HG03457 (cell line): ENCODE measurements at regions not wholly inside any gene's neighbourhood (a gene's known extent, or its start where the extent isn't known, plus 50 kb on each side); places are given as distances from the start of the nearest gene placed in this dataset.

Experiments
- ATAC-seq: cut with Tn5 transposase; IDR thresholded peaks from one replicate; pipeline ENCODE4 v1.9.1; 2021; ENCODE audit warnings: moderate number of reproducible peaks; ENCODE audit not compliant: unreplicated experiment

DNA sequence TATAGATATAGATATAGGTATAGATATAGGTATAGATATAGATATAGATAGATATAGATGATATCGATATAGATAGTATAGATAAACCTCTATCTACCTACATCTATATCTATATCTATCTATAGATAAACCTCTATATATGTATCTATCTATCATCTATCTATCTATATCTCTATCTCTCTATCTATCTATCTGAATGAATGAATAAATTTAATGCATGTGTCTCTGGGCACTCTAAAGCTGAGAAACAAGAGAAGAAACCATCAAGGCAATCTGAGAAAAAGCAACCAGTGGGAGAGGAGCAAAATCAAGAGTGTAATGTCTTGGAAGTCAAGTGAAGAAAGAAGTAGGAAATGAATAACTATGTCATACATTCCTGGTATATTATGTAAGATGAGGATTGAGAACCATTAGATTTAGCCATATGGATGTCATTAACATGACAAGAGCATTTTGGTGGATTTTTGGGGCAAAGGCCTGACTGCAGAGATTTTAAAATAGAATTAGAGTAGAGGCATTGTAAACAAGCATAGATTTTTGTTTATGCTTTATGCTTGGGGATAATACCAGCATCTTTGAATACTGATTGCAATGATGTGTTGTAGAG is 1262.7 kb upstream of the MIR17HG start:
- ATAC-seq, result no peak

DNA sequence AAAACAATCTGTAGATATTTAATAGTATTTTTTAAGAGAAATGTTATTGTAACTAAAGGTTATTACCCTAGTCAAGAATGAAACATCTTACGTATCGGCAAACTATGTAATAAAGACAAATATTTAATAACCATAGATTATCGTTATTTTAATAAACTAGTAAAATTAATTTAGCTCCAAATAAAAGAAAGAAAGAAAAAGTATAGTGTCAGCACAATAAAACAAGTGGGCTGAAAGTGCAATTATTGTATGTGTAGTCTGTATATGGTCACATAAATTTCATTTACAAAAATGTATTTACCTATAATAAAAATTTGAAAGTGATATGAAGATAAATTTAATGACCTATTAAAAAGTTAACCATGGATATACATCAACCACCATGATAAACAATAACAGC is 1258.4 kb upstream of the MIR17HG start:
- no peak for ATAC-seq

DNA sequence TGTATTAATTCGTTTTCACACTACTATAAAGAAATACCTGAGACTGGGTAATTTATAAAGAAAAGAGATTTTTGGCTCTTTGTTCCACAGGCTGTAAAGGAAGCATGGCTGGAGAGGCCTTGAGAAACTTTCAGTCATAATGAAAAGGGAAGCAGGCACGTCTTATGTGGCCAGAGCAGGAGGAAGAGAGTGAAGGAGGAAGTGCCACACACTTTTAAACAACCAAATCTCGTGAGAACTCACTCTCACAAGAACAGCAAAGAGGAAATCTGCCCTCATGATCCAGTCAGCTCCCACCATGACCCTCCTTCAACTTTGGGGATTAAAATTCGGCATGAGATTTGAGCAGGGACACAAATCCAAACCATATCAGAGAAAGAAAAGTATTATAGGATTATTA is 1255.9 kb upstream of the MIR17HG start:
- no peak for ATAC-seq

DNA sequence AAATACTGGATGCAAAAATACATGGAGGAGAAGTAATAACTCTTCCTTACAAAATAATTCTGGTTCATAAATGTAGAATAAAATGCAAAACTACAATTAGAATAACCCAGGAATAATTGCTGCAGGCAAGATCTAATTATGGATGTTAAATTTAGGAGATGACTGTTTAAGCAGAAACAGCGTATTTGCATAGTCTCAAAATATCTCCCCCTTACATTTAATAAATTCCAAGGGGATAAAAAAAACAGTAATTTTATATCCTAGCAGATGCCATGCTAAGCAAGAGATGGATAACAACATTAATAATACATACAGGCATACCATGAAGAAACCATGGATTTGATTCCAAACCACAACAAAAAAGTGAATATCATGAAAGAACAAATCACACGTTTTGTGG is 1253.1 kb upstream of the MIR17HG start:
- no peak for ATAC-seq

DNA sequence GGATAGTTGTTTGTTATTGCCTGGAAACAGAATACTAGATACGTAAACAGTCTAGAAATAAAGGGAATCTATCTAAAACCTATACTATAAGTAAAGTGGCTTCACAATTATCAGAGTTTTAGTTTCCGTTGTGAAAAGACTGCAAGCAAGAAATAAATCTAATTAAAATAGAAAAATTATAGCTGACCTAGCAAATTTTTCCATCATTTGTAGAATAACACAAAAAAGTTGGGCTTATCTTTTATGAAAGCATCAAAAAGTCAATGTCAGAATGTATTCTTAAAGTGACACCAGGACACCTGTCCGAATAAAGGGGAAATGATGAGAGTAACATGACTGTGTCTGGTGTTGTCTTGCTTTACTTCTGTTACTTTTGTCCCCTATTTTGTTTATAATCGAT is 1248.9 kb upstream of the MIR17HG start:
- no peak for ATAC-seq

DNA sequence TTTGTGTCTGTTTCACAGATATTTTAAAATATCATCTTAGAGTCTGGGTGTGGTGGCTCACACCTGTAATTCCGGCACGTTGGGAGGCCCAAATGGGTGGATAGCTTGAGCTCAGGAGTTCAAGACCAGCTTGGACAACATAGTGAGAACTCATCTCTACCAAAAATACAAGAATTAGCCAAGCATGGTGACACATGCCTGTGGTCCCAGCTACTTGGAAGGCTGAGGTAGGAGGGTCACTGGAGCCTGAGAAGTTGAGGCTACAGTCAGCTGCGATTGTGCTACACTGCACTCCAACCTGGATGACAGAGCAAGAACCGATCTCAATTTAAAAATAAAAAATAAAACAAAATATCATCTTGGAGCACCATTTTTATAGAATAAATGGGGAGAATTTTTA is 1247.6 kb upstream of the MIR17HG start:
- no peak for ATAC-seq

DNA sequence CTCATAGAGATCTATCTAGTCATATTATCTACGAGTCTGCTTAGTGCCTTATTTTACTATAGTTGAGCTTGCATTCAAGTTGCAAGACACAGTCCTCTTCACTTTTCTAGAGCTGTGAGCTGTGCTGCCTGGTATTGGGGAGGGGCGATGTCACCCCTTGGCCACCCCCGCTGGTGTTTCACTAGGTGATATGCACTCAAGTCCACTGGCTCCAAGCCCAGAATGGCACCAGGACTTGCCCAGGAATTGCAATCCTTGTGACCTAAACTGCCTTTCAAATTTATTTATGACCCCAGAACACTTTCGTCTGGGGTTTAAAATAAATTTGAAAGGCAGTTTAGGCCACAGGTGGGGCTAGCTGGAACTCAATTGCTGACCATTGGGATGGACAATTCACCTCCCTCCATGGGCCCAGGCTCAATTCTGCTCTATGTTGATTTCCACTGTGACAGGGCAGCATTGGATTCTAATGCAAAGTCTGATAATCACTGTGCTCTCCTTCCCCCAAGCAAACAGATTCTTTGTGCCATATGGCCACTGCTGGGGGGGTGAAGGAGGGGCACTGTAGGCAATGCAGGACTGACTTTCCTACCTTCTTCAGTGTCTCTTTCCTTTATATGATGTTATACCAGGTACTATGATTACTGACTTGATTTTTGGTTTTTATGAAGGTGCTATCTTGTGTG is 1244.2 kb upstream of the MIR17HG start:
- ATAC-seq, result no peak

DNA sequence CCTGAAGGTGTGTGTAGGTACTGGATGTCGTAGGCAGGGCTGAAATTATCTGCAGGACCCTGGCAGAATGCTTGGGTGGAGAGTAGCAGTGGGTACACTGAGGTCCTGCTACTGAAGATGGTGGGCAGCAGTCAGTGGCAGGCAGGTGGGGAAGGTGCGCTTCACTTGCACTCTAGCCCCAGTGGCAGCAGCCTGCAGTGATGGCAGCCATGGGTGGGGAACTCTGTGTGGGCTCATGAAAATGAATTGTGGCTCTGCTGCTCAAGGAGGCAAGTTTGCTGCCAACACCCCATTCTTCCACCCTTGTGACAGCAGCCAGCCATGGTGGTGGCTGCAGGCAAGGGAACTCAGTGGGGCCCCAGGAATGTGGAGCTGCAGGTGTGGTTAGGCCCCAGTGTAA is 1242.7 kb upstream of the MIR17HG start:
- ATAC-seq, result no peak

DNA sequence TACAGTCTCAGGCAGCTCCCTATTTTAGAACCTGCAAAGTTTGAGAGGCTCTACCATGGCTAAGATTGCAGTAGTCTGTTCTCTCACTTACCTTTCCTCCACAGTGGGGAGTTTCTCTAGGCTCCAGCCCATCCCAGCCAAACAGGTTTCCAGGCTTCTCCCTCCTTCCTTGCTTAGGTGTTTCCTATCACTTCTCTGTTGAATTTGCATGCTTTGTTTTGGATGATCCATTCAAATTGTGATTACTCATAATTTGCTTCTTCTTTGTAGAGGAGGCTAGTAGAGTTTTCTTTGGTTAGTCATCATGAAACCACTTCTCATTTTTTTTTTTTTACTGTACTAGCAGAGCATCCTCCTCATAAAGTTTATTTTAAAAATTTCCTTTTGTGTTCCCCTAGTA is 1242.2 kb upstream of the MIR17HG start:
- no peak for ATAC-seq

DNA sequence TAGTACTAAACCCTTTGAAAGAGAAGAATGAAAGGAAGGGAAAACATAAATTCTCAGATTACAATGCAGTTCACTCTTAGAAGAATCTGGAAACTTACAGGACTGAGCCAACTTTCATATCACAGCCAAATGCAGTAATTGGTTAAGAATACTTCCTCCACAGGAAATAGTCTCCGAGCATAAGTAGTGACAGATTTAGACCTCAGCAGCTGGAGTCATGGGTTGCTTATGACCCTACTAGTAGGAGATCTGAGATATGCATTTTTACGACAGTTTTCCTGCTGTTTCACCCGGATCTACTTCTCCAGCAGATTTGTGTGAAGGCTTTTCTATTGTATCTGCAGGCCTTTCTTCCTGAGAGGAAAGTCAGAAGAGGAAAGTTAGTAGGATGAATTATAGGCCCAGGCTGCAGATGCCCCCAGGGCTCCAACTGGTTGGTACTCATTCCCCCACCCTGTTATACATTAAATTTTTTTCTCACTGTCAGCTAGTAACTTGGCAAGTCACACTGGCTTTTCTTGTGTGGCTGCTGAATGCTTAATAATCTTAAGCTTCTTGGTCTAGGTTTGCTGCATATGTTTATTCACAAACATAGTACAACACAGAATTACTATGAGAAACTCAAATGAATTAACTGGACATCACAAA is 1241.5 kb upstream of the MIR17HG start:
- no peak for ATAC-seq

DNA sequence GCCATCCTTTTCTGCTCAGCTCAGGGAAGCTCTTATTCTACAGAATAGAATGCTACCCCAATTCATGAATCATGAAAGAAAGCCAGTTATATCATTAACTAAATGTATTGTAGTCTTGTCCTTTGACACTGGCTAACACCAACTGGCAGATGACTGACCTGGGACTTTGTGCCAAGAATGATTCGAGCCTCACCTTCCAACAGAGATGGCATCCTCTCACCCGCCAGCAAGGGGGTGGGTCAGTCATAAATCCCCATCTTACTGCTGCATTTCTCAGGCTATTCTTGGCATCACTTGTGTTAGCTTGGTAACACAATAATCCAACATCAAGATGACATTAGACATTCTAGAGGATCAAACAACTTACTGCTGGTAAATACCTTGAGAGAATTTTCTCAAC is 1239.8 kb upstream of the MIR17HG start:
- no peak for ATAC-seq

DNA sequence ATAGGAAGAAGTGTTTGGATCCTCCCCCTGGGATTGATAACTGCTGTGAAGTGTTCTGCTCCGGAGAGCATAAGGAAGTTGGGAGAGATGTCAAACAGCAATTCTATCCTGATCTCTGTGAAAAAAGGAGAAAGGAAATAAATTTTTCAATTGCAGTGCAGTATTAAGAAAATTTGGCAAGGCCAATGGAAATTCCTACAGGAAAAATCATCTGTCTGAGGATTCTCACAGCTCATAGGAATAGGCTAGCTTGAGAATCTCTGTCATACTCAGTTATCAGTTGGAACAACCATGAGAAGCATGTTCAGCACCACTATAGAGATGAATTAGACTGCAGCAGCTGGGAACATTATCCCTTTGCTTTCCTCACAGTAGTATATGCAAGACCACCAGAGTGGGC is 1238.9 kb upstream of the MIR17HG start:
- no peak for ATAC-seq

DNA sequence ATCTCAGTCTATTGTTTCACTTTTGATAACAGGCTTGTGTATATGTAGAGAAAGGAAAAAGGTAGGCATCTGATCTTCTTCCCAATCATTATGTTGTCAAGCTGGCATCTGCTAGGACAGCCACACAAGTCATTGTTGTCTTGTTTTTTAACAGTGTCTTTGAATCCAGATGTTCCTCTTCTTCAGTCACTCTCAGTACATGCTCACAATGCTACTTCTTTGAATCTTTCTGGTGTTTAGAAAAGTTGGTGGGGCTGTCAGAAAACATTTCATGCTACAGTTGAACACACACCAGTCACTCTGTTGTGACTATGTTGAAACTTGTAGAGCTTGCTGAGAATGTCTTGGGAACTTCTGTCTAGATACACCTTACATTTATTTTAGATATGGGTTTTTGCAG is 1231.4 kb upstream of the MIR17HG start:
- ATAC-seq, result no peak

DNA sequence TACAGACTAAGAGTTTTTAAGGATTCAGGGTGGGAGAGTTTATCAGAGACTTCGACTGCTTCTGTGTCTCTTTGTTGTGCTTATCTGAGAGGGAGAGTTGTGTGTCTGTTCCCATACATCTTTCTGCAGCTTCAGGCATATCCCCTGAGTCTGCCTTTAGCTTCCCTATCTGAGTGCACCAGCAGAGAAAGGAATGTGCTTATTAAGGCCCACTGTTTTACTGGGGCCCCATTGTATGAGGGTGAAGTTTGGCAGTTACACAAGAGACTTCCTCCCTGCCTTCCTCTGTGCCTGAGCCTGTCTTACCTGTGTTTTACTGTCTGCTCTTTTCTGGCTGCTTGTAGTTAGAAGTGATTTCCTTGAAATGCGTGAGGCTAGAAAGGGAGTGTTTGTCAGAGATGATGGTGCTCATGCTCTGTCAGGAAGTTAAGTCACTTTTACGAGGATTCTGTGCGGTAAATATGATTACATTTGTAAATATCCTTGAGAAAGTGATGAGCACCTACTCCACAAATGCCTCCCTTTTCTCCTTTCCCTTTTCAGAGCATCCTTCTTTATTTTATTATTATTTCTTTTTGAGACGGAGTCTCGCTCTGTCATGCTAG is 1228.9 kb upstream of the MIR17HG start:
- no peak for ATAC-seq

DNA sequence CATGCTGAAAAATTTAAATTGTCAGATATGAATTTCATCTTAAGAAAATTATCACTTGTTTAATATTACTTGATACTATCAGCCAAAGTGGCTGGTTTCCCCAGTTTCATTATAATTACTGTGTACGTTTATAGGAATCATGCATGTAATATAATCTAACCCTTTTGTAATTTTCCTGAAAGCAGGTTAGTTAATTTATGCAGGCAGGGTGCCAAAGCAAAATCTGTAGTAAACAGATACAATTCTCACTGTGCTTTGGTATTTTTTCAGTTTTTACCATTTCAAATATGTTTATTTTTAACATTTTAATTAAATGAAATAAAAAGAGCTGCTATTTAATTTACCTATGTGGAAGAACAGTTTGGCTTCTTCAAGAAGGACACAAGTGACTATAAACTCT is 1227.5 kb upstream of the MIR17HG start:
- ATAC-seq, result no peak

DNA sequence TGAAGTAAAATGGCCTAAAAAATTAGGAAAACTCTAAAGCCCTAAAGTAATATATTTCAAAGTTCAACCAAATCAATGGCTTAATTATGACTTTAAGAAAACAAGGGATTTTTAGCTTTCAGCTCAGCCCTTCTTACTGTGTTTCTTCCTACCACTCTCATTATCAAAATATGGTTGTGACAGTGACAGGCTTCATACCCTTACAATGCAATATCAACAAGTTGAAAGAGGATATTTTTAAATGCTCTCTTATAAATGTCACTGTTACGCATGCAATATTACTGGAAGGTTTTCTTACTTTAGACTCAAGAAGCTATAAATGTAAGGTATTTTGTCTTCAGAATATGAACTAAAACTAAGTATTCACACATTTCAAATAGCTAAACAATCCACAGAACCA is 1225.7 kb upstream of the MIR17HG start:
- no peak for ATAC-seq

DNA sequence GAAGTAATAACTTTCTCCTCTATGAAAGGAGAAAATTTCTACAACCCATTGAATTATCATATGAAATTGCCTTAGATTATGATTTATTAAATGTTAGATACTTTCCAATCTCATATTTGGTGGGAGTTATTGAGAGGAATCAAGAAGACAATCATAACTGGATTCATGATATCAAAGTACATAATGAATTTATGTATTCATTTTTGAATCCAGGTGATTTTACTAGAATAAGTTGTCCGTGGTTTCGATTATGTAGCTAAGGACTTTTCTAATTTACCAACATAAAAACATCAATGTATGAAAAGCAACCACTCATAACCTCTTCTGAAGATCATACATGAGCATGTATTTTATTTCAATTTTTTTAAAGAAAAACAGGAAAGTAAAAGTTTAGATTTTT is 1225.0 kb upstream of the MIR17HG start:
- ATAC-seq, result no peak

DNA sequence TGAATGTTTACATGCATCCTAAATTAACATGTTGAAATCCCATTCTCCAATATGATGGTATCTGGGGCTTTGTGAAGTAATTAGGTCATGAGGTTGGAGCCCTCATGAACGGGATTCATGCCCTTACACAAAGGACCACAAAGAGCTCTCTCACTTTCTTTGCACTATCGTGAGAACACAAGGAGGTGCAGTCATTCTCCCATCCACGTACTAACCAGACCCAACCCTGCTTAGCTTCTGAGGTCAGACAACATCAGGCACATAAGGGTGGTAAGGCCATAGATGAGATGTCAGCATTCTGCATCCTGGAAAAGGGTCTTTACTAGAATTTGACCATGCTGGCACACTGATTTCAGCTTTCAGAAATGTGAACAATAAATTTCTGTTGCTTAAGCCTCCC is 1211.9 kb upstream of the MIR17HG start:
- no peak for ATAC-seq

DNA sequence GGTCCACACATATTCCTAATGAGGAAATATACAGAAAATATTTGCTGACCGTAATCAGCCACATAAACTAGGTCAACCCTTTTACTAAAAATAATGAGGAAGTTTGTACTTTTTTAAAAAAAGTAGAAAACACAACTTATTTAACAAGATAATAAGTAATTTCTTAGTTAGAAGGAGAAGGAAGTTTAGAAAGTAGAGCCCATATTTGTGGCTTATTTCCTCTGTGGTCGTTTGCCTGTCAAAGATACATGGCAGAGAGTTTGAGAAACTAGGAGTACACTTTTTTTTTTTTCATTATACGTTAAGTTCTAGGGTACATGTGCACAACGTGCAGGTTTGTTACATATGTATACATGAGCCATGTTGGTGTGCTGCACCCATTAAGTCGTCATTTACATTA is 1205.2 kb upstream of the MIR17HG start:
- no peak for ATAC-seq

DNA sequence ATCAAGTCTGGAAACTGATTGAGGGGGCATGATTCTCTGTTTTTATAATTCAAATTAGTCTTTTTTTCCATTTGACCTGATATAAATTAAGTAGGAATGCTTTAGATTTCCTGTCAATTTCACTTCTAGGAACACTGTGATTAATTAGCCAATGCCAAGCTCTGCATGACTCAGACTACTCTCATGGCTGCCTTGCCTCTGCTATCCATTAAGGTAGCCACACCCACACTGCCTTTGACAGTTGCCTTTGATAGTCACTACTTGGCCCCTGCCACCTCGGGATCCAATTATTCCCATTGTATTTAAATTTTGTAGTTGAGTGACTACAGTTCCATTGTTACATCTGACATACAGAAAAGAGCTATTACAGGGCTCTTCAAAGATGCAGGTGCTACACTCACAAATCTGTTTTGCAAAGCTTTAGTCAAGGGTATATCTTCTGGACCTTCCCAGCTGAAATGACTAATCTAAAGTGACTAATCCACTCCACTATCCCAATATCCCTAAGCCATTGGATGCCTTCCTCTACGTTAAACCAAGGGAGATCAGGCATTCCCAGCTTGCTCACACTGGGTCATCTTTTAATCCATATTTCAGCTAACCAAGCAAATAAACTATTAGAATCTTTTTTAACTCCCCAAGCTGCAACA is 1193.1 kb upstream of the MIR17HG start:
- ATAC-seq, result no peak

DNA sequence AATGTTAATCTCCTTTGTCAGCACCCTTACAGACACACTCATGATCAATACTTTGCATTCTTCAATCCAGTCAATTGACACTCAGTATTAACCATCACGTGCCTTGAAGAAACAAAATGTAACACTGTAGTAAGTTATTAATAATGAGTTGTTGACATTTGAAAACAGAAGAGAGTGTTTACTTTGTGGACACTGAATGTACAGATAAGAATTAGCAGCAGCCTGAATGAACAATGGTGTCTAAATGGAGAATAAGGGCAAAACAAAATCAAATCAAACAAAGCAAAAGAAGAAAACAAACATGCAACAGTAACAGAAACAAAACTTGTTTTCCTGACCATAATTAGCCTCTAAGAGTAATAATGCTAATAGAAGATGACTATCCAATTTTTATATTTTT is 1191.1 kb upstream of the MIR17HG start:
- no peak for ATAC-seq

DNA sequence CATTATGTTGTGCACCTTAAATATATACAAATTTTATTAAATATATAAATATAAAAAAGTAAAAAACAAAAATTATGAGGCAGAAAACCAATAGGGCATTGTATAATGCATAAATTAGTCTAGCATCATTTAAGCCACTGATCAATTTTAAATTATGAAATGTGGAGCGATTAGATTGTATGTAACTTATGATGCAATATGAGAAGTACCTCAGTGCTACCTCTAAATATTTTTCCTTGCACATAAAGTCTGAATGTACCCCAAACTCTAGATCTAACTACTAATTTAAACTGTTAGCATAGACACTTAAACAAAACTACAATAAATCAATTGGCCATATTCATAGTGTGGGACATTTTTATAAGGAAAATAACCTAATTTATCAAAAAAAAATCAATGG is 1178.5 kb upstream of the MIR17HG start:
- no peak for ATAC-seq
